MCF 10A (cell line): ENCODE measurements at regions not wholly inside any gene's neighbourhood (a gene's known extent, or its start where the extent isn't known, plus 50 kb on each side); places are given as distances from the start of the nearest gene placed in this dataset.

Experiments used
- BruUV-seq: library from RNA; stranded (reverse); fragments of 400-500 nt; replicated peaks from 2 replicates; lab custom pipeline; 2021; lab: Mats Ljungman, UMichigan
- CTCF ChIA-PET: fragments of 300-600 bp; sonication (Branson Sonifier 250); formaldehyde crosslinking; extraction: SDS; loops from one replicate; lab custom pipeline; 2021; ENCODE audit warnings: antibody characterized with exemption, inconsistent platforms; lab: Yijun Ruan, JAX
- POLR2A ChIA-PET: fragments of 300-600, 350-650 bp; sonication (Branson Sonifier 250); formaldehyde crosslinking; extraction: SDS; loops from one replicate; lab custom pipeline; 2020; ENCODE audit warnings: antibody characterized with exemption, inconsistent platforms; lab: Yijun Ruan, JAX
- DNase-seq: peaks from one replicate; pipeline ENCODE4 v3.0.0-alpha.2; 2018; ENCODE audit not compliant: unreplicated experiment
- H3K27ac Mint-ChIP-seq: one replicate; pipeline ENCODE4 v1.8.0; 2022; ENCODE audit warnings: mild to moderate bottlenecking, low read depth, mixed read lengths; ENCODE audit not compliant: unreplicated experiment
- H3K27me3 Mint-ChIP-seq: one replicate; pipeline ENCODE4 v1.8.0; 2022; ENCODE audit warnings: mixed read lengths; ENCODE audit not compliant: insufficient read depth, unreplicated experiment
- H3K36me3 Mint-ChIP-seq: one replicate; pipeline ENCODE4 v1.8.0; 2022; ENCODE audit warnings: mild to moderate bottlenecking, moderate library complexity, mixed read lengths; ENCODE audit not compliant: insufficient read depth, unreplicated experiment
- H3K4me1 Mint-ChIP-seq: one replicate; pipeline ENCODE4 v1.8.0; 2022; ENCODE audit warnings: mixed read lengths; ENCODE audit not compliant: insufficient read depth, unreplicated experiment
- H3K4me3 Mint-ChIP-seq: one replicate; pipeline ENCODE4 v1.8.0; 2022; ENCODE audit warnings: mild to moderate bottlenecking, moderate library complexity, mixed read lengths; ENCODE audit not compliant: unreplicated experiment
- H3K9me3 Mint-ChIP-seq: one replicate; pipeline ENCODE4 v1.8.0; 2022; ENCODE audit warnings: mixed read lengths; ENCODE audit not compliant: unreplicated experiment
- CTCF ChIP-seq: fragments of 200-600 bp; IDR thresholded peaks from one replicate; pipeline ENCODE4 v1.8.0; 2022; ENCODE audit warnings: antibody characterized with exemption, mild to moderate bottlenecking; ENCODE audit not compliant: unreplicated experiment
- intact Hi-C: fragments of 100-400 bp; cut with micrococcal nuclease; formaldehyde crosslinking; loops from 2 replicates; pipeline ENCODE4 v1.14.1; 2022

- H3K27ac Mint-ChIP-seq = no peak overlapping the region
- TF ChIP-seq CTCF = no peak
- no peaks in the 10 kb centered on the region for H3K36me3 Mint-ChIP-seq
- ChIA-PET CTCF (no interaction called here), POLR2A (no interaction called here)
- no peak for DNase-seq
- H3K27me3 Mint-ChIP-seq = peaks cover 93% of the 10 kb centered on the region
- BruUV-seq = no TSS peak
- no peaks in the 10 kb centered on the region for H3K4me1 Mint-ChIP-seq
- no peak overlapping the region for H3K4me3 Mint-ChIP-seq
- no peaks in the 10 kb centered on the region for H3K9me3 Mint-ChIP-seq
- intact Hi-C loops = no loop called here
Measured at GRCh38 chr16:56111100-56111499, 80.2 kb upstream of the GNAO1 start.

GRCh38 chr16:56109994-56110393, 81.3 kb upstream of the GNAO1 start:
- intact Hi-C loops = no loop called here
- Mint-ChIP-seq H3K4me1 (no peaks in the 10 kb centered on the region), H3K27ac (no peak overlapping the region), H3K9me3 (no peaks in the 10 kb centered on the region), H3K4me3 (no peak overlapping the region), H3K27me3 (peaks cover 93% of the 10 kb centered on the region), H3K36me3 (no peaks in the 10 kb centered on the region)
- BruUV-seq = no TSS peak
- CTCF ChIA-PET = no interaction called here
- no peak for DNase-seq
- TF ChIP-seq CTCF = no peak
- POLR2A ChIA-PET = no interaction called here

GRCh38 chr16:56109205-56109604, 82.1 kb upstream of the GNAO1 start:
- CTCF ChIA-PET = interaction anchor here (0.6 kb wide), 1 partner anchor 26 kb away, joined by 3 read pairs; no protein-coding TSS in a partner anchor
- Mint-ChIP-seq H3K4me3 (no peak overlapping the region), H3K36me3 (no peaks in the 10 kb centered on the region), H3K4me1 (no peaks in the 10 kb centered on the region), H3K27ac (no peak overlapping the region), H3K27me3 (peaks cover 88% of the 10 kb centered on the region), H3K9me3 (no peaks in the 10 kb centered on the region)
- no peak for DNase-seq
- no TSS peak for BruUV-seq
- POLR2A ChIA-PET = interaction anchor here (0.6 to 1.5 kb wide), 2 partner anchors 68 to 125 kb away, joined by 3 read pairs; no protein-coding TSS in a partner anchor
- no peak for TF ChIP-seq CTCF
- intact Hi-C loops = no loop called here

GRCh38 chr16:56108724-56109123, 82.6 kb upstream of the GNAO1 start:
- H3K4me1 Mint-ChIP-seq = no peaks in the 10 kb centered on the region
- no TSS peak for BruUV-seq
- no peaks in the 10 kb centered on the region for H3K36me3 Mint-ChIP-seq
- no peak for TF ChIP-seq CTCF
- ChIA-PET POLR2A (interaction anchor here (0.6 to 1.5 kb wide), 2 partner anchors 68 to 125 kb away, joined by 3 read pairs; no protein-coding TSS in a partner anchor), CTCF (interaction anchor here (0.6 kb wide), 1 partner anchor 26 kb away, joined by 3 read pairs; no protein-coding TSS in a partner anchor)
- no peak for DNase-seq
- intact Hi-C loops = no loop called here
- H3K27me3 Mint-ChIP-seq = peaks cover 83% of the 10 kb centered on the region
- no peaks in the 10 kb centered on the region for H3K9me3 Mint-ChIP-seq
- no peak overlapping the region for H3K27ac Mint-ChIP-seq
- H3K4me3 Mint-ChIP-seq = no peak overlapping the region
